ENCODE measurements at regions not wholly inside any gene's neighbourhood (a gene's known extent, or its start where the extent isn't known, plus 50 kb on each side); places are given as distances from the start of the nearest gene placed in this dataset.
"Not testable (repeated sequence)": the region's sequence is repeated elsewhere in the genome, so short reads cannot be mapped to it uniquely, and the experiment has no call there.

DNA sequence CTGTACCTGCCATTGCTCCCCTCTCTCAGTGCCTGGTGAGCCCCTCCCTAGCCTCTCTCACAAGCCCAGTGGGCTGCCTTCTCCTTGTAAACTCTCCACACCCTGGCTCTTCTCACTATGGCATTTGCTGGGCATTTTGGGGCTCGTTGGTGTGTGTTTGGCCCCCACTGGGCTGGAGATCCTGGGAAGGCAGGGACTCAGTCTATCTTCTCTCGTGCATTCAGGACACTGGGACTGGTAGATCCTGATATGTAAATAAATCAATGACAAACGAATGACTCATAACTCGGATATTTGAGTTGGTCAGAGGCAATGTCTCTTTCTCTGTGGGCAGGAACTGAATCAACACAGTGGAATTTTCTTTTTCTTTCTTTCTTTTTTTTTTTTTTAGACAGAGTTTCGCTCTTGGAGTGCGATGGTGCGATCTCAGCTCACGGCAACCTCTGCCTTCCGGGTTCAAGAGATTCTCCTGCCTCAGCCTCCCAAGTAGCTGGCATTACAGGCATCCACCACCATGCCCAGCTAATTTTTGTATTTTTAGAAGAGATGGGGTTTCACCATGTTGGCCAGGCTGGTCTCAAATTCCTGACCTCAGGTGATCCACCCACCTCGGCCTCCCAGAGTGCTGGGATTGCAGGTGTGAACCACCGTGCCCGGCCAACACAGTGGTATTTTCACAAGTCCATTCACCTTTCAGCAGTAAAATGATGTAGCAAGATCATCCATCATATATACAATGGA lies 144.6 kb upstream of the SPRED2 start:
- no peak overlapping the region for H3K4me3 ChIP-seq (ENCODE audit: insufficient read depth, low read depth, low read length)
- peaks cover 5% of the 10 kb centered on the region for H3K4me1 ChIP-seq (ENCODE audit: control insufficient read depth, insufficient read depth, low read length)
- H3K27ac ChIP-seq (ENCODE audit: insufficient read depth, low read depth, low read length, poor library complexity, severe bottlenecking), result no peak overlapping the region
- 79 to 83% methylated on average over 12 of the region's 12 CpGs for WGBS, 2 experiments
- no peaks in the 10 kb centered on the region for H3K9me3 ChIP-seq (ENCODE audit: control insufficient read depth, low read length)
- H3K27me3 ChIP-seq (ENCODE audit: control insufficient read depth, insufficient read depth, low read length, poor library complexity, severe bottlenecking), result peaks cover 4% of the 10 kb centered on the region
- no peaks in the 10 kb centered on the region for H3K36me3 ChIP-seq (ENCODE audit: control insufficient read depth, insufficient read depth, low read length)

GRCh38 chr2:65576278-65576677 lies 143.9 kb upstream of the SPRED2 start:
- WGBS, 2 experiments, result 89 to 91% methylated on average over 1 of the region's 1 CpG
- Histone ChIP-seq H3K36me3 (ENCODE audit: control insufficient read depth, insufficient read depth, low read length) (no peaks in the 10 kb centered on the region), H3K9me3 (ENCODE audit: control insufficient read depth, low read length) (no peaks in the 10 kb centered on the region), H3K4me3 (ENCODE audit: insufficient read depth, low read depth, low read length) (no peak overlapping the region), H3K4me1 (ENCODE audit: control insufficient read depth, insufficient read depth, low read length) (peaks cover 5% of the 10 kb centered on the region), H3K27me3 (ENCODE audit: control insufficient read depth, insufficient read depth, low read length, poor library complexity, severe bottlenecking) (peaks cover 4% of the 10 kb centered on the region), H3K27ac (ENCODE audit: insufficient read depth, low read depth, low read length, poor library complexity, severe bottlenecking) (no peak overlapping the region)

DNA sequence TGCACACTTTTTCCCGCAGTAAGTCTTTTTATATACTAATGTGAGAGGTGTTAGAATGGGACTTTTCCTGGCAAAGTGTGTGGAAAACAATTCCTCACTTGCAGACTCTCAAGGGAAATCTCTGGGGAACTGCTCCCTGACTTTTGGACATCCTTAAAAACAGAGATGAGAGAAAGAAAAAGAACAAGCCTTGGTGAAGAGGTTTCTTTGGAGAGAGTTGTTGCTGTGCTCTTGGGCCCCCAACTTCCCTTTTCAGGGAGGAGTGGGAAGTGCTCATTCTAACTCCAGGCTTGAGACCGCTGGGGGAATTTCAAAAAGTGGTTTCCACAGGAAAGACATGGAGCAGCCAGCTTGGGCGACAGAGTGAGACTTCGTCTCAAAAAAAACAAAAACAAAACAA lies 142.6 kb upstream of the SPRED2 start:
- Histone ChIP-seq H3K4me1 (ENCODE audit: control insufficient read depth, insufficient read depth, low read length) (peaks cover 3% of the 10 kb centered on the region), H3K27me3 (ENCODE audit: control insufficient read depth, insufficient read depth, low read length, poor library complexity, severe bottlenecking) (peaks cover 4% of the 10 kb centered on the region), H3K9me3 (ENCODE audit: control insufficient read depth, low read length) (no peaks in the 10 kb centered on the region), H3K27ac (ENCODE audit: insufficient read depth, low read depth, low read length, poor library complexity, severe bottlenecking) (no peak overlapping the region), H3K4me3 (ENCODE audit: insufficient read depth, low read depth, low read length) (no peak overlapping the region), H3K36me3 (ENCODE audit: control insufficient read depth, insufficient read depth, low read length) (no peaks in the 10 kb centered on the region)
- WGBS, 2 experiments, result 71 to 92% methylated on average over 3 to 4 of the region's 4 CpGs

GRCh38 chr2:65568656-65569440 lies 136.4 kb upstream of the SPRED2 start:
- not testable (repeated sequence) for H3K36me3 ChIP-seq (ENCODE audit: control insufficient read depth, insufficient read depth, low read length); H3K27me3 ChIP-seq (ENCODE audit: control insufficient read depth, insufficient read depth, low read length, poor library complexity, severe bottlenecking); H3K4me1 ChIP-seq (ENCODE audit: control insufficient read depth, insufficient read depth, low read length); H3K4me3 ChIP-seq (ENCODE audit: insufficient read depth, low read depth, low read length); H3K27ac ChIP-seq (ENCODE audit: insufficient read depth, low read depth, low read length, poor library complexity, severe bottlenecking); H3K9me3 ChIP-seq (ENCODE audit: control insufficient read depth, low read length)
- 91 to 97% methylated on average over 4 of the region's 4 CpGs for WGBS, 2 experiments

GRCh38 chr2:65566617-65567016 lies 134.2 kb upstream of the SPRED2 start:
- 24 to 28% methylated on average over 9 of the region's 9 CpGs for WGBS, 2 experiments
- Histone ChIP-seq H3K4me3 (ENCODE audit: insufficient read depth, low read depth, low read length) (no peak overlapping the region), H3K27me3 (ENCODE audit: control insufficient read depth, insufficient read depth, low read length, poor library complexity, severe bottlenecking) (no peaks in the 10 kb centered on the region), H3K27ac (ENCODE audit: insufficient read depth, low read depth, low read length, poor library complexity, severe bottlenecking) (no peak overlapping the region), H3K36me3 (ENCODE audit: control insufficient read depth, insufficient read depth, low read length) (no peaks in the 10 kb centered on the region), H3K4me1 (ENCODE audit: control insufficient read depth, insufficient read depth, low read length) (peaks cover 9% of the 10 kb centered on the region), H3K9me3 (ENCODE audit: control insufficient read depth, low read length) (no peaks in the 10 kb centered on the region)

GRCh38 chr2:65565681-65566080 lies 133.3 kb upstream of the SPRED2 start:
- Histone ChIP-seq H3K27me3 (ENCODE audit: control insufficient read depth, insufficient read depth, low read length, poor library complexity, severe bottlenecking) (no peaks in the 10 kb centered on the region), H3K9me3 (ENCODE audit: control insufficient read depth, low read length) (no peaks in the 10 kb centered on the region), H3K4me1 (ENCODE audit: control insufficient read depth, insufficient read depth, low read length) (peaks cover 9% of the 10 kb centered on the region), H3K27ac (ENCODE audit: insufficient read depth, low read depth, low read length, poor library complexity, severe bottlenecking) (no peak overlapping the region), H3K36me3 (ENCODE audit: control insufficient read depth, insufficient read depth, low read length) (no peaks in the 10 kb centered on the region), H3K4me3 (ENCODE audit: insufficient read depth, low read depth, low read length) (no peak overlapping the region)
- 81 to 83% methylated on average over 8 of the region's 8 CpGs for WGBS, 2 experiments

DNA sequence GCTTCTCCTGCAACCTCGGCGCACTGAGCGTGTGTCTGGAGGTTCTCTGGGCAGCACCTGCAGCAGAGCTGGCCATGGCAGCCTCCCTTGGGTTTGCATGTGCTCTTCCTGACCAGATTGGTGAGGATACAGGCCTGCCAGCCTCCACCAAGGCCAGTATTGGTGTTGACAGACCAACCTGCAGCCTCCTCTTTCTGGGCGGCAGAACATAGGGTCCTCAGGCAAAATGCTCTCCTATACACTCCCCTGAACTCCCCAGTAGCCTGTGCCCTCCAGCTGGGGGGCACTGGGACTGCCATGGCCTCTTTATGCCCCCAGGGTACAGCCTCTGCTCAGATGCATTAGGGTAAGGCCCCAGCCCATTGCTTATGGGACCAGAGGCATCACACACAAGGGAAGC lies 131.9 kb upstream of the SPRED2 start:
- H3K27me3 ChIP-seq (ENCODE audit: control insufficient read depth, insufficient read depth, low read length, poor library complexity, severe bottlenecking), result peaks cover 3% of the 10 kb centered on the region
- H3K9me3 ChIP-seq (ENCODE audit: control insufficient read depth, low read length), result no peaks in the 10 kb centered on the region
- peaks cover 9% of the 10 kb centered on the region for H3K4me1 ChIP-seq (ENCODE audit: control insufficient read depth, insufficient read depth, low read length)
- H3K36me3 ChIP-seq (ENCODE audit: control insufficient read depth, insufficient read depth, low read length), result no peaks in the 10 kb centered on the region
- WGBS, 2 experiments, result 97% methylated on average over 4 of the region's 4 CpGs
- H3K4me3 ChIP-seq (ENCODE audit: insufficient read depth, low read depth, low read length), result no peak overlapping the region
- H3K27ac ChIP-seq (ENCODE audit: insufficient read depth, low read depth, low read length, poor library complexity, severe bottlenecking), result no peak overlapping the region

GRCh38 chr2:65562890-65563289 lies 130.5 kb upstream of the SPRED2 start:
- Histone ChIP-seq H3K4me1 (ENCODE audit: control insufficient read depth, insufficient read depth, low read length) (peaks cover 9% of the 10 kb centered on the region), H3K9me3 (ENCODE audit: control insufficient read depth, low read length) (no peaks in the 10 kb centered on the region), H3K27ac (ENCODE audit: insufficient read depth, low read depth, low read length, poor library complexity, severe bottlenecking) (no peak overlapping the region), H3K4me3 (ENCODE audit: insufficient read depth, low read depth, low read length) (no peak overlapping the region), H3K36me3 (ENCODE audit: control insufficient read depth, insufficient read depth, low read length) (no peaks in the 10 kb centered on the region), H3K27me3 (ENCODE audit: control insufficient read depth, insufficient read depth, low read length, poor library complexity, severe bottlenecking) (peaks cover 15% of the 10 kb centered on the region)
- WGBS, 2 experiments, result 75 to 83% methylated on average over 3 of the region's 3 CpGs

DNA sequence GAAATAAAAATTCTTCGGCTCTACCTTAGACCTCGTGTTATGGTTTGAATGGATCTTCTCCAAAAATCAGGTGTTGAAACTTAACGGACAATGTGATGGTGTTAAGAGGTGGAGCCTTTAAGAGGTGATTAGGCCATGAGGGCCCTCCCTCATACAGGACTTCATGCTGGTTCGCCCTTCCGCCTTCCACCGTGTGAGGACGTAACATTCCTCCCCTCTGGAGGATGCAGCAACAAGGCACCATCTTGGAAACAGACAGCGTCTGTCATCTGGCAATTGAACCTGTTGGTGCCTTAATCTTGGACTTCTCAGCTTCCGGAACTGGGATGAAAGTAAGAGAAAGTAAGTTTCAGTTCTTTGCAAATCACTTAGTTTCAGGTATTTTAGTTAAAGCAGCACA lies 126.3 kb upstream of the SPRED2 start:
- Histone ChIP-seq H3K27me3 (ENCODE audit: control insufficient read depth, insufficient read depth, low read length, poor library complexity, severe bottlenecking) (peaks cover 36% of the 10 kb centered on the region), H3K36me3 (ENCODE audit: control insufficient read depth, insufficient read depth, low read length) (no peaks in the 10 kb centered on the region), H3K4me3 (ENCODE audit: insufficient read depth, low read depth, low read length) (no peak overlapping the region), H3K9me3 (ENCODE audit: control insufficient read depth, low read length) (no peaks in the 10 kb centered on the region), H3K27ac (ENCODE audit: insufficient read depth, low read depth, low read length, poor library complexity, severe bottlenecking) (no peak overlapping the region), H3K4me1 (ENCODE audit: control insufficient read depth, insufficient read depth, low read length) (no peaks in the 10 kb centered on the region)
- WGBS, 2 experiments, result 55 to 58% methylated on average over 9 of the region's 9 CpGs

GRCh38 chr2:65557616-65558573 lies 125.5 kb upstream of the SPRED2 start:
- peaks cover 39% of the 10 kb centered on the region for H3K27me3 ChIP-seq (ENCODE audit: control insufficient read depth, insufficient read depth, low read length, poor library complexity, severe bottlenecking)
- no peaks in the 10 kb centered on the region for H3K36me3 ChIP-seq (ENCODE audit: control insufficient read depth, insufficient read depth, low read length)
- no peak overlapping the region for H3K27ac ChIP-seq (ENCODE audit: insufficient read depth, low read depth, low read length, poor library complexity, severe bottlenecking)
- 48 to 58% methylated on average over 5 of the region's 5 CpGs for WGBS, 2 experiments
- no peak overlapping the region for H3K4me3 ChIP-seq (ENCODE audit: insufficient read depth, low read depth, low read length)
- no peaks in the 10 kb centered on the region for H3K9me3 ChIP-seq (ENCODE audit: control insufficient read depth, low read length)
- H3K4me1 ChIP-seq (ENCODE audit: control insufficient read depth, insufficient read depth, low read length), result no peaks in the 10 kb centered on the region
